Nephron progenitor cell (in vitro differentiated cells): ENCODE measurements at regions not wholly inside any gene's neighbourhood (a gene's known extent, or its start where the extent isn't known, plus 50 kb on each side); places are given as distances from the start of the nearest gene placed in this dataset.

Experiments
- DNase-seq: peaks from one replicate; pipeline ENCODE4 v3.0.0; 2021
- H3K27ac Mint-ChIP-seq: 2 replicates; pipeline ENCODE4 v1.8.0; 2021; ENCODE audit warnings: mild to moderate bottlenecking, moderate library complexity, mixed read lengths
- H3K27me3 Mint-ChIP-seq: 2 replicates; pipeline ENCODE4 v1.8.0; 2021; ENCODE audit warnings: mild to moderate bottlenecking, low read depth, mixed read lengths; ENCODE audit not compliant: poor library complexity
- H3K36me3 Mint-ChIP-seq: 2 replicates; pipeline ENCODE4 v1.8.0; 2021; ENCODE audit warnings: low read depth, mixed read lengths
- H3K4me1 Mint-ChIP-seq: 2 replicates; pipeline ENCODE4 v1.8.0; 2021; ENCODE audit warnings: mixed read lengths
- H3K4me3 Mint-ChIP-seq: 2 replicates; pipeline ENCODE4 v1.8.0; 2021; ENCODE audit warnings: mild to moderate bottlenecking, moderate library complexity, mixed read lengths
- H3K9me3 Mint-ChIP-seq: 2 replicates; pipeline ENCODE4 v1.8.0; 2021; ENCODE audit warnings: mild to moderate bottlenecking, moderate library complexity, mixed read lengths
- CTCF ChIP-seq: fragments of 200-600 bp; sonication (generic); IDR thresholded peaks from 2 replicates; pipeline ENCODE4 v1.5.0; 2021; ENCODE audit warnings: antibody characterized with exemption

- Mint-ChIP-seq H3K4me3 (no peak overlapping the region), H3K9me3 (peaks cover 32% of the 10 kb centered on the region), H3K27me3 (peaks cover 3% of the 10 kb centered on the region), H3K36me3 (peaks cover 7% of the 10 kb centered on the region), H3K4me1 (no peaks in the 10 kb centered on the region), H3K27ac (no peak overlapping the region)
- TF ChIP-seq CTCF: no peak
- DNase-seq: no peak
Measured at GRCh38 chr11:127888386-127888785, 699.0 kb downstream of the ETS1 start.

- H3K4me3 Mint-ChIP-seq: no peak overlapping the region
- H3K9me3 Mint-ChIP-seq: peaks cover 5% of the 10 kb centered on the region
- no peaks in the 10 kb centered on the region for H3K36me3 Mint-ChIP-seq
- no peak overlapping the region for H3K27ac Mint-ChIP-seq
- peaks cover 8% of the 10 kb centered on the region for H3K4me1 Mint-ChIP-seq
- H3K27me3 Mint-ChIP-seq: peaks cover 6% of the 10 kb centered on the region
- TF ChIP-seq CTCF: no peak
- DNase-seq: no peak
Measured at GRCh38 chr11:127875131-127875530, 712.2 kb downstream of the ETS1 start.

- no peak for DNase-seq
- no peak overlapping the region for H3K27ac Mint-ChIP-seq
- H3K4me1 Mint-ChIP-seq: no peaks in the 10 kb centered on the region
- H3K27me3 Mint-ChIP-seq: no peaks in the 10 kb centered on the region
- H3K36me3 Mint-ChIP-seq: no peaks in the 10 kb centered on the region
- H3K4me3 Mint-ChIP-seq: no peak overlapping the region
- peaks cover 7% of the 10 kb centered on the region for H3K9me3 Mint-ChIP-seq
- TF ChIP-seq CTCF: no peak
Measured at GRCh38 chr11:127873478-127873877, 713.9 kb downstream of the ETS1 start.

- H3K4me1 Mint-ChIP-seq: peaks cover 5% of the 10 kb centered on the region
Measured at GRCh38 chr11:127866109-127866508, 721.2 kb downstream of the ETS1 start.

DNA sequence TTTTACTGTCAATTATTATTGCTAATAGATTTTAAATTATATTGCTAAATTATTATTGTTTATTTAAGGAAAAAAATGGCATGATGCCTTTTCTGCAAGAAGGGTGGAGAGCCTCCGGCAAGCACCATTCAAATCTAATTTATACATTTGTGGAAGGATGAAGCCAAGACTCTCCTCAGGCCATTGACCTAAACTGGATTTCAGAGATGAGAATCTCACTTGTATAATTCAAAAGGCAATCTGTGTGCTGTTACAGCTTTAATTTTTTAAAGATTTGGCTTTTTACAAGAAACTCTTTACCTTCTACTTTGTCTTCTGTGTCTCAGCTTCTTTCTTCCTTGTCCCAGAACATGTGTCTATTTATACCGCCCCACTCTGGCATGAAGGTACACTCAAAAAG is 722.5 kb downstream of the ETS1 start:
- no peak overlapping the region for H3K27ac Mint-ChIP-seq
- TF ChIP-seq CTCF: no peak
- H3K9me3 Mint-ChIP-seq: no peaks in the 10 kb centered on the region
- no peak for DNase-seq
- no peak overlapping the region for H3K4me3 Mint-ChIP-seq
- H3K4me1 Mint-ChIP-seq: peaks cover 5% of the 10 kb centered on the region
- H3K36me3 Mint-ChIP-seq: no peaks in the 10 kb centered on the region
- H3K27me3 Mint-ChIP-seq: no peaks in the 10 kb centered on the region

More at GRCh38 chr11:127866109-127866508, 721.2 kb downstream of the ETS1 start:
- Mint-ChIP-seq H3K9me3 (peaks cover 7% of the 10 kb centered on the region), H3K36me3 (no peaks in the 10 kb centered on the region), H3K27me3 (no peaks in the 10 kb centered on the region), H3K27ac (no peak overlapping the region), H3K4me3 (no peak overlapping the region)
- TF ChIP-seq CTCF: no peak
- DNase-seq: no peak

- peaks cover 4% of the 10 kb centered on the region for H3K4me1 Mint-ChIP-seq
- DNase-seq: no peak
- H3K36me3 Mint-ChIP-seq: no peaks in the 10 kb centered on the region
- no peaks in the 10 kb centered on the region for H3K9me3 Mint-ChIP-seq
- H3K27ac Mint-ChIP-seq: no peak overlapping the region
- no peak overlapping the region for H3K4me3 Mint-ChIP-seq
- H3K27me3 Mint-ChIP-seq: no peaks in the 10 kb centered on the region
- TF ChIP-seq CTCF: no peak
Measured at GRCh38 chr11:127862406-127862805, 725.0 kb downstream of the ETS1 start.
